HG03378 (cell line): ENCODE measurements at regions not wholly inside any gene's neighbourhood (a gene's known extent, or its start where the extent isn't known, plus 50 kb on each side); places are given as distances from the start of the nearest gene placed in this dataset.
"Not testable (repeated sequence)": the region's sequence is repeated elsewhere in the genome, so short reads cannot be mapped to it uniquely, and the experiment has no call there.

Experiments used
- ATAC-seq: cut with Tn5 transposase; IDR thresholded peaks from one replicate; pipeline ENCODE4 v1.9.1; 2021; ENCODE audit warnings: mild to moderate bottlenecking, moderate library complexity; ENCODE audit not compliant: unreplicated experiment

DNA sequence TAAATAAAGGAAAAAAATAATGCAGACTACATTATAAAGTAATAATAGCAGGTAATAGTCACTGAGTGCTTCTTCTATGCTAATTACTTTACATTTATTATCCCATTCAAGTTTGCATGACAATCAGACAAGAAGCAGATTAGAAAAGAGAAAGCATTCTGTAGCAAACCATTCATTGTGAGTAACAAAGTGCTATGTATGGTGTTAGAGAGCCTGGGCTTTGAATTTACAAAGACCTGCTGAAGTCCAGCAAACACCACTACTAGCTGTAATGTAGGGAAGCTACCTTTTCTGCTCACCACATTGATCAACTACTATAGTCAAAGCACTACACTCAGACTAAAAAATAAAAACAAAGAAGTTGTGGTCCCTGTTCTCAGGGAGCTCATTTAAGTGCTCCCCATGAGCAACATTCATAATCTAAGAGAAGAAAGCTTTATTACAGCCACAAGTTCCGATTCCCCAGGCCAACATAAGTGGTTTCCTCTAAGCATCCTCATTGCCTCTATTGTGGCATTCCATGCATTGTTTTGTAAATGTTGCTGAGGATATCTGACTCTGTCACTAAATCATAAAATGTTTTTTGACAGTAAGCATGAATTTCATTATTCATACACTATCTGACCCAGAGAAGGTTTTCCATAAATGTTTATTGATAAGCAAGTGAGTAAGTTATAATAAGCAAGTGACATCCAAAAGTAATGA is 108.5 kb downstream of the FOXD4L6 start:
- not testable (repeated sequence) for ATAC-seq

DNA sequence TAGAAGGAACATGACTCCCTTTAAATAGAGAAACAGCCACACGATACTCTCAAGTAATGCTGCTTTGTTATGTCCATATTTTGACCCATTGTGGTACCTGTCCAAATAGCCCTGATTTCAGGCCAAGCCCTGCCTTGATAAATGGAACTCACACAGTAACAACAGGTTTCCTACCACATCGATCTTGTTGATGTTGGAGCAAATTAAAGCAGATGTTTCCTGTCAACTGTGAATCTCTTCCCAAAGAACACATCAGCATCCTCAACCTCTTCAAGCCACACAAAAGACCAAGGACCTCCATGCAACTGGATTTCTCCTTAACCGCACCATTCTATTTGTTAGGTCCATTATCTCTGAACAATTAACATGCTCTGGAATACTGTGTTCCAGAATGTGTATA is 109.5 kb downstream of the FOXD4L6 start:
- ATAC-seq = not testable (repeated sequence)

DNA sequence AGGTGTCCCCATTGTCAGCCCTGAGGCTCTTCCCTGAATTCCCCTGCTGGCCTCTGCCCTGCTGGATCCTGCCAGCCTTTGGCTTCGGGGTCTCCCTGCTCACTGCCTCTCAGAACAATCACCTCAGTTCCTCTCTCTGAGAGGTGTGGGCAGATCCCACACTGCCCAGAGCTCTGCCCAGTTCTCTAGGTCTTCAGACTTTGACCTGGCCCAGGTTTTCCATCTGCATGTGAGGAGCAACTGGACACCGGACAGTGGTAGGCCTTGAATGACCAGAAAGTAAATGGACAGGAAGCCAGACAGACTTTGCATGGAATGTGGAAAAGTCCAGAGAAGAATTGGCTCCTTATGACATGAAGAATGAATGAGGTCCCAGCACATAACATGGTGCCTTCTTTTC is 111.8 kb downstream of the FOXD4L6 start:
- ATAC-seq = not testable (repeated sequence)

DNA sequence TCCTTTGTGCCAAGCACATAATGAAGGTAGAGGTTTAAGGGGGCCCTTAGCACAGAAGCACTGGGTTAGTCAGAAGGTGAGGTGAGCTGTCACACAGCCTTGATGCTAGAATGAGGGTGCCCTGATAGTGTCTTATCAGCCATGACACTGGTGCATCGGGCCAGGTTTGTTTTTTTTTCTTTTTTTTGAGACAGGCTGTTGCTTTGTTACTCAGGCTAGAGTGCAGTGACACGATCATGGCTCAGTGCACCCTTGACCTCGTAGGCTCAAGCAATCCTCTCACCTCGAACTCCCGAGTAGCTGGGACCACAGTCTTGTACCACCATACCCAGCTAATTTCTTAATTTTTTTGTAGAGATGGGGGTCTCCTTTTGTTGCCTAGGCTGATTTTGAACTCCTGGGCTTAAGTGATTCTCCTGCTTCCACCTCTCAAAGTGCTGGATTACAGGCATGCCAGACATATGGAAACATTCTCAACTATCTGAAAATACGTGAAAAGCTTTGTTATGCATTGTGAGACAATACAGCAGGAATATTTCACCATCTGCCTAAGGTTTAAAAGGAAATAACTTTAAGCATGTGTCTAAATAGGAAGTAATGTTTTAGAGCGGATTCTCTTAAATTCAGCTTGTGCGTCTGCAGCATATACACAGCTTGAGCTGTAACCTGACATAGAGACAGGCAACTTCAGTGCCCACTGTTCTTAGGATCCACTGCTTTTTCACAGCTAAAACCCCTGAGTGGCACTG is 128.4 kb downstream of the FOXD4L6 start:
- not testable (repeated sequence) for ATAC-seq

DNA sequence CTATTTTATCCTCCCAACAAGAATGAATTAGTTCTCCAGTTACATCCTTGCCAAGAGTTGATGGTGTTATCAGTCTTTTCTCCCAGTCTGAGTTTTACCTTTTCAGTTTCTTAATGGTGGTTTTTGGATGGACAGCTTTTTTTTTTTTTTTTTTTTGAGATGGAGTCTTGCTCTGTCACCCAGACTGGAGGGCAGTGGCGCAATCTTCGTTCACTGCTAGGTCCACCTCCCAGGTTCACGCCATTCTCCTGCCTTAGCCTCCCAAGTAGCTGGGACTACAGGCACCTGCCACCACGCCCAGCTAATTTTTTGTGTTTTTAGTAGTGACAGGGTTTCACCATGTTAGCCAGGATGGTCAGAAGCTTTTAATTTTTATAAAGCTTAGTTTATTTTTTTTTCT is 133.0 kb downstream of the FOXD4L6 start:
- ATAC-seq = not testable (repeated sequence)

DNA sequence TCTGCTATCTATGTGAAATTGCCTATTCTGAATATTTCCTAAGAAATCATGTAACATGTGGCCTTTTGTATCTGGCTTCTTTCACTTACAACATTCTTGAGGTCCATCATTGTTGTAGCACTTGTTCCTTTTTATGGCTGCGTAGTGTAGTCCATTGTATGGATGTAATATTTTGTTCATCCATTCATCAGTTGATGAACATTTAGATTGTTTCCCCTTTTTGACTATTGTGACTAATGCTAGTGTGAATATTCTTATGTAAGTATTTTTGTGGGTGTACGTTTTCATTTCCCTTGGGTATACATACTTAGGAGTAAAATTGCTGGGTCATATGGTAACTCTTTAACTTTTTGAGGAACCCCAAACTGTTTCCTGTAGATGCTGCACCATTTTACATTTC is 134.6 kb downstream of the FOXD4L6 start:
- not testable (repeated sequence) for ATAC-seq

DNA sequence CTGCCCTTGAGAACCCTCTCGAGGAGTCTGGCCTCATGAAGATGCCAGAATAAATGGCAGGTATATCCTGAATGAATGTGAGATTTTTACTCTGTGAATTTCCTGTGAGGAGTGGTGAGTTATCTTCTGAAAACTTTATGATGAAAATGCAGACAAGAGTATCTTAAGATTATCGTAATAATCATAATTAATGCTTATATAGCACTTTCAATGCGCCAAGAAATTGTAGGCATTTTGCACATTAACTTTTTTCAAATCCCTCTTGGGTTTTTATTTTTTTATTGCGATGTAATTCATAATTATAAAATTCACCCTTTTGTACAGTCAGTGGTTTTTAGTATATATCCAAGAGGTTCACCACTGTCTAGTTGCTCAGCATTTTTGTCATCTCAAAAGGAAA is 135.1 kb downstream of the FOXD4L6 start:
- not testable (repeated sequence) for ATAC-seq

DNA sequence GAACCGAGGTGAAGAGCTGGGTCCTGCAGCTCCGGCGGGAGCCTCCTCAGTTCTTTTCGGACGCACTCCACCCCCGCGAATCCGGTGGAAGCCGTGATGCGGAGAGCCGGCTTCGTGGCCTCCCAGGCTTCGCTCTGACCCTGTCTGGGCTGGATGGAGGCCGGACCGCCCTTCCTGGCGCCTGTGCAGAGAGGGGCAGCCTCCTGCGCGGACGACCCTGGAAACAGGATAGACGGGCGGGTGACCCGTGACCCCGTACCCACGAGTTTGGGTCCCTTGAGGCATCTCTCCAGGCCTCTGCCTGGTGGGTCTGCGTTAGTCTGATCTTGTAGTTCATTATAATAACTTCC is 136.0 kb downstream of the FOXD4L6 start:
- peak; percentile 34 for ATAC-seq

DNA sequence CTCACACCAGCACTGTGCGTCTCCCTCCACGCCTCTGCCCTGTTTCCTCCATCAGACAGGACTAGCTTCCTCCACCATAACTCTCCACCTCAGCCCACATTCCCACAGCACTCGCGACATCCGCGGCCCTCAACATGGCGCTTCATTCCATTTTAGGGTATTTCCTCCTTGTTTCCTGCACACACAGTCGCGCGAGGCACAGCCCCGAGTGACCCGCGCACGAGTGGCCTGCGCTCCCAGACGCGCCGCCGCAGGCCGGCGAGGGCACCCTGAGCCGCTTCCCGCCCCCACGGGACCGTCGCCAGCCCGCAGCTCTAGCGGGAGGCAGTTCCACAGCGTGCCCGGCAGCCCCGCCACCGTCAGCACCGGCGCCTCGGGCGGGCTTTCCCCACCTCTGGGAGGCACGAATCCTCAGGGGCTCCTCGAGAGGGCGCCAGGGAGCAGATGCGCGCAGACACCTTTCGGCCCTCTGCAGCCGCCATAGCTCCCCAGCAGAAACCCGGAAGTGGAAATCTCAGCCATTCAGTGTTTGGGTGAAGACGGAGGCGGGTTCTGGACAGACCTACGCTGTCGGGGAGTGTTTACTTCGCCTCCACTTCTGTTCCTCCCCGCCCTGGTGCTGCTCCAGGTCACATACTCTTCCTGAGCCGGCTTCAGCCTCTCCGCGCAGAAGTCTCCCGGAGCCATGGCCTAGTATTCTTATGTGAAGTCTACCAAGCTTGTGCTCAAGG is 136.6 kb downstream of the FOXD4L6 start:
- ATAC-seq = peak; percentile 100

DNA sequence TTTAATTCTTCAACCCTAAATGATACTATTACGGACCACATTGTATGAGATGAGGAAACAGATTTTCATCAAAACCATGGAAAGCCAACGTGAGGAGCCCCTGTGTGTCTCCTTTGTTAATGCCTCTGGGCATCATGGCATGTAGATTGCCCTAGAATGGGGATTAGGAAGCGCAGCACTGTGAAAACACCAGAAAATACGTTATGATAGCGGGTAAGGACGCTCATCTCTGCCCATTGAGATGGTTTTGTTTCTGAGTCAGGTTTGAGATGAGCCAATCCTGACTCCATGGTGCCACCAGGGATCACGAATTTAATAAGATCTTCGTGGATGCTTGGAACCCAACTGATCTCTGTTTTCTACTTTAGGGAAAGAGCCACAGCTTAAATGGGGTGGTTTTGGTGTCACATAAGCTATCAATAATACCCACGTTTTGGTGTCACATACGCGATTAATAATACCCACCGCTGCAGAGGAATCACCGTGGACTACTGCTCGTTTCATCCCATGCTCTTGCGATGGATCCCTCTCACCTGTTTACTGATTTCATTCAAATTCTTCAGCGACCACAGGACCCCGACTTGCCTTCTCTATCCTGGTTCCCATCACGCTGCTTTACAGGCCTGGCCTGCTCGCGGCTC is 137.3 kb downstream of the FOXD4L6 start:
- not testable (repeated sequence) for ATAC-seq

DNA sequence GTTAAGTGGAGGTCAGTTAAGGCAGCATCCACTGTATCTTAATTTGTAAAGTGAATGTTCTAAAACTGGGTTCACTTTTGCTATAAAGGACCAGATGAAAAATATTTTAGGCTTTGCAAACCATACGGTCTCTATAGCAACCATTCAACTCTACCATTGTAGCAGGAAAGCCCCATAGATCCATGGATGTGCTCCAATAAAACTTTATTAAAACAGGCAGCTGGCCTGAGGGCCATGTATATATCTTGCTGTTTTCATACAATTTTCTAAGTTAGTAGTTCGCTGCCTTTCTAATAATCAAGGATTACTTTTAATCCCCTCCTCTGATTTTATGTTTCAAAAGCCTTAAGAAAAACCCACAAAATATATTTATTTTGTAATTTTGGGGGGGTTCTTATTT is 142.1 kb downstream of the FOXD4L6 start:
- not testable (repeated sequence) for ATAC-seq

DNA sequence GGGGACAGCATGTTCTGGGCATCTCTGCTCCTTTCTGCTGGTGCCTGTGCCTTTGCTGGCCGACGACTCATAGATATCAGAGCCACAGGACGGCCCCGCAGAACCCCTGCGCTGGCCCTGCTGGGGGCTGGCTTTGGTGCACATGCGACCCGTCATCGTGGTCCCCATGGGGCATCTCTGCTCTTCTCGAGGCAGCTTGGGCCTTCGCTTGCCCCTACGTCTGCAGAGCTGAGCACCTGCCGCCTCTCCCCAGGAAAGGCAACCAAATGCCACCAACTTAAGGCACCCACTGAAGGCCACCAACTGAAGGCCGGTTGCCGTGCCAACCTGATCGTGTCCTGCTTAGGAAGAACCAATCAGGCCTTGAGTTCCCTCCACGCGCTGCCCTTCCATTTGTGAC is 153.1 kb downstream of the FOXD4L6 start:
- not testable (repeated sequence) for ATAC-seq

DNA sequence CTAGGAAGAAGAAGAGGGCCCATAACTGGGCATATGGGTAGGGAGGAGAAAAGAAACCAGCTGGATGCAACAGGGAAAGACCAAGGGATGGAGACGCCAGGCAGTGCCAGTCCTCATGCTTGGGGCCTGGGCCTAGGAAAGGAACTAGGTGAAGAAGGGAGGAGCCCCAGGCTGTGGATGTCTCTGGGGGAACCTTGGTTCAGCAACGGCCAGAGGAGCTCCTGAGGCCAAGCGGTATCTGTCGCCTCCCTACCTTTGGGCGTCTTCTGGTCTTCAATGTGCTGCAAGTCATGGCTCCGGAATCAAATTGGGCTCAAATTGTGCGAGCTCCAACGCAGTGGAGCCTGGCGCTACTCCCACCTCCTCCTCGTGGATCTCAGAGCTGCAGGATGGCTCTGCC is 153.6 kb downstream of the FOXD4L6 start:
- not testable (repeated sequence) for ATAC-seq

DNA sequence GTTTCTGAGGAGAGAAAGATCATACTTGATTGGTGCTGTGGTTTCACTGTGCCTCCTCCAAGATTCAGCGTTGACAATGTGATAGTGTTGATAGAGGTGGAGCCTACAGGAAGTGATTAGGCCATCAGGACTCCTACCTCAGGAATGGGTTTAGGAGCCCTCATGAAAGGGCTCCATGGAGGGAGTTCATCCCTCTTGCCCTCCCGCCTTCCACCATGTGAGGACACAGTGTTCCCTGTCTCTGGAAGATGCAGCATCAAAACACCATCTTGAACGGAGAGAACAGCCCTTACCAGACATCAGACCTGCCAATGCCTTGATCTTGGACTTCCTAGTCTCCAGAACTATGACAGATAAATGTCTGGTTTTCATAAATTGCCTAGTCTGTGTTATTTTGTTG is 156.7 kb downstream of the FOXD4L6 start:
- not testable (repeated sequence) for ATAC-seq

DNA sequence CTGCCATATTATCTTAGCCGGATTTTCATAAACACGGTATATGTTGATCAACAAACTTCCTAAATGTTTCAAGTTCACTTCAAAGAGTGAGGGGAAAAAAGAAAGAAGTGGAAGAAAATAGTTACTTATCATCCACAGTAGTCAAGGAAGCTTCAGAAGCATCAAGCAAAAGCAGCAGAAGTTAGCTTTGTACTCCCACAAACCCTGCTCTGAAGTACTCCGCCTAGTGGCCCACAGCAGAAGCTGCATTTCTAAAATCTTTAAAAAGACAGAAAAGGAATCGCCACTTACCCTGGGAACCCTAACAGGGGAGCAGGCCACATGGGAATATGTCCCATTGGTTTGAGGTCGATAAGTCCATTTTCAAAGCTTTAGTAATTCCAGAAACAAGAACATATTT is 158.1 kb downstream of the FOXD4L6 start:
- not testable (repeated sequence) for ATAC-seq

DNA sequence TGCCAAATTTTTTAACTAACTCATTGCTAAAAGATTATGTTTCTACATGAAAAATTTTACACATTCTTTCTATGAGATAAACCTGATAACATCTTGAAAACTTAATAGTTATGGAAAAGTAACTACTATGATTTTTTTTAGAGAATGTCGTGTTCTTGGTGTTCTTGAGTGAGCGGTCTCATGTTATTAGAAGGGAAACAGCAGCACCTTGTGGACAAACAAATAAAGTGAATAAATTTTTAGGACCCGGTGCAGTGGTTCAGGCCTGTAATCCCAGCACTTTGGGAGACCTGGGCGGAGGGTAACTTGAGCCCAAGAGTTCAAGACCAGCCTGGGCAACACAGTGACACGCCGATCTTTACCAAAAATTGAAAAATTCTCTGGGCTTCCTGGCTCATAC is 166.0 kb downstream of the FOXD4L6 start:
- not testable (repeated sequence) for ATAC-seq

DNA sequence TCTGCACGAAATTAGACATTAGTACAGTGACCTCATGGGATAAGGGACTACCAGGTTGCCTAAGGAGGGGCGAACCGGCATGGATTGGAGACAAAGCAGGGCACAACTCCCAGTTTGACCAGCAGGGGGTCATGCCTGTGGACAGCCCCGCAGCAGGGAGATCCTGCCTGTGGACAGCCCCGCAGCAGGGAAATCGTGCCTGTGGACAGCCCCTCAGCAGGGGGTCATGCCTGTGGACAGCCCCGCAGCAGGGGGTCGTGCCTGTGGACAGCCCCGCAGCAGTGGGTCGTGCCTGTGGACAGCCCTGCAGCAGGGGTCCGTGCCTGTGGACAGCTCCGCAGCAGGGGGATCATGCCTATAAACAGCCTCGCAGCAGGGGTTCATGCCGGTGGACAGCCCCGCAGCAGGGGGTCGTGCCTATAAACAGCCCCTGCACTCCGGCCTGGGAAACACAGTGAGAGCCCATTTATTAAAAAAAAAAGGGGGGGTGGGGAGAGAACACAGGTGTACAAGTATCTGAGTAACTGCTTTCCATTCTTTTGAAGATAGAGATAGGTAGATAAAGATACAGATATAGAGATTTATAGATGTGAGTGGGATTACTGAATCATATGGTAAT is 176.5 kb downstream of the FOXD4L6 start:
- ATAC-seq = not testable (repeated sequence)

DNA sequence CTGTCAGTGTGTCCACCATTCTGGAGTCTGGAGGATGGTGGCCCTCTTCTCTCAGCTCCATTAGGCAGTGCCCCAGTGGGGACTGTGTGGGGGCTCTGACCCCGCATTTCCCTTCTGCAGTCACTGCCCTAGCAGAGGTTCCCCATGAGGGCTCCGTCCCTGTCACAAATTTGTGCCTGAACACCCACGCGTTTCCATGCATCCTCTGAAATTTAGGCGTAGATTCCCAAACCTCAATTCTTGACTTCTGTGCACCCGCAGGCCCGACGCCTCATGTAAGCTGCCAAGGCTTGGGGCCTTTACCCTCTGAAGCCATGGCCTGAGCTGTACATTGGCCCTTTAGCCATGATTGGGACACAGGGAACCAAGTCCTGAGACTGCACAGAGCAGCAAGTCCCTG is 182.3 kb downstream of the FOXD4L6 start:
- not testable (repeated sequence) for ATAC-seq

DNA sequence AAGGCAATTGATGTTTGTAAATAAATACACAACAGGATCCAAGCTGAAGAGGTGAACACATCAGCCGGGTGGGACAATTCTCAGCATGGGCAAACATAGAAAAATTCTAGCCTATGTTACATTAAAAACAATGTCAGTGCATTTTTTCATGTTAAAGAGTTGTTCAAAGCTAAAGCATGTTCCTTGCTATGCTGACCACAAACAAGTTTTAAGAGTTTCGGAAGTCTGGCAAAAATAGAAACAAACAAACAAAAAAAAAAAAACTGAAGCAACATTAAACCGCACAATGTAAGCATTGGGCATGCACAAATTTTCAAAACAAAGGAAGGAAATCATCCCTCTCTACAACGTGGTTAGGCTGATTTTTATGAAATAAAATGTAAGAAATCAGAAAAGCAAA is 185.8 kb downstream of the FOXD4L6 start:
- ATAC-seq = not testable (repeated sequence)

DNA sequence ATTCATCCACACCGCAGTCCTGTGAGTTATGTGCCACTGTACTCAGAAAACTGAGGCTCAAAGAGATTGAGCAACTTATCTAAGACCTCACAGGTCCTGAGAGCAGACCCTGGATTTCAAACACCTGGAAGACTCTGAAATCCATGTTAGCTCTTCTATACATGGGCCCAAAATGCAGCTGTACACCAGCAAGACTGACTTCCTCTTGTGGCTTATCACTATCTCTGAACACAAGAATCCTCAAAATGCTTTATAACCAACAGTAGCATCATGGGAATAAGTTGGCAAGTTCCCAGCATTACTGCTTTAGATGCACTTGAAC is 188.6 kb downstream of the FOXD4L6 start:
- ATAC-seq = not testable (repeated sequence)
